ENCODE measurements at regions not wholly inside any gene's neighbourhood (a gene's known extent, or its start where the extent isn't known, plus 50 kb on each side); places are given as distances from the start of the nearest gene placed in this dataset.

DNA sequence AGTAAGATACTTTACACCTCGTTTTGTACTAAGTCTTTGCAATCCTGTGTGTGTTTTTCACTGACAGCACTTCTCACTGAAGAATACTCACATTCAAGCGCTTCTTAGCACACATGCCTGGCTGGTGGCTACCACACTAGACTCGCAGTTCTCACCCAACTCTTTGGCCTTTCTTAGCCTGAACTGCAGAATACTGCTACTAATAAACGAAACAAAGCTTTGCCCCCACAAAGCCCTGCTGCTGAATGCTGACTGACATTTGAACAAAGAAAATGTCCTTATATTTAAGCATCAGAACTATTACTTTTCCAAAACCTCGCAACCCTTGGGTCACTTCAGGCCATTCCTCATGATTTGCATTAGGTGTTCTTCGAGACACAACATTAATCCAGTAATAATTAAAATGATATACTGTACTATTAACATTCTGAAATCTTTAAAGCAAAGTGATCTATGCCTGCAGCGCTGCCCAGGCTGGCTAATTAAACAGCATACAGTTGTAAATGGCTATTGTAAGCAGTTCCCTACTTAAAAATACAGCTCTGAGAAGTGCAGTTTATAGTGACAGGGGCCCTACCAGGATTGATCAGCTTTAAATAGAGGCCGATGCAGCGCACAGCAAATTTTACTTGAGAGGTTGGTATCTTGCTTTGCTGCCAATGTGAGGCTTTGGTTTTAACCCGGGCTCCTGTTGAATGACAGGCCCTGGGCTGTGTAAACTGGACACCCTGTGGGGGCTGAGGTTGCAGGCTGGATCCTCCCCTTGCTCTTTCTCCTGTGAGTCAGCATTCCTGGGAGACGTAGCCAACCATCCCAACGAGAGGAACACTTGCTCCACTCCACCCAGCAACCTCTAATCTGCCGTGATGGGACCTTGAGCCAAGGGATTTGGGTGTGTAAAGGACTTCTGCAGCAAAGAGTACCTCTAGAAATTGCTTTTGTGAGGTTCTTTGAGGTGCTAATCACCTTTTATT lies 899.0 kb downstream of the TFAP2A start:
- Histone ChIP-seq H3K36me3 (replicated peaks in 1 of 2; ENCODE audit: control insufficient read depth in 1 of 2, insufficient read depth in 2 of 2, low read length in 2 of 2) (no peaks in the 10 kb centered on the region), H3K27ac (ENCODE audit: extremely low read length, insufficient read depth, low read length) (no peak overlapping the region), H3K4me3 (replicated peaks in 1 of 3; ENCODE audit: insufficient read depth in 1 of 3, low read depth in 2 of 3, low read length in 3 of 3) (no peak overlapping the region), H4K20me1 (ENCODE audit: insufficient read depth, low read length) (no peaks in the 10 kb centered on the region), H2AFZ (ENCODE audit: low read length) (no peak overlapping the region), H3K4me1 (ENCODE audit: insufficient read depth, low read length) (no peaks in the 10 kb centered on the region), H3K79me2 (ENCODE audit: insufficient read depth, low read length) (no peaks in the 10 kb centered on the region), H3K9me3 (ENCODE audit: low read length) (peaks cover 11% of the 10 kb centered on the region; the same call in 1 of the 2 replicates), H3K4me2 (ENCODE audit: low read depth, low read length) (no peak overlapping the region), H3K27me3 (ENCODE audit: control insufficient read depth in 1 of 2, insufficient read depth in 2 of 2, low read length in 2 of 2) (no peaks in the 10 kb centered on the region), H3K9ac (ENCODE audit: insufficient read depth, low read depth, low read length) (no peak overlapping the region)
- ChIA-PET CTCF (ENCODE audit: low intra/inter-chr PET ratio, low total read pairs) (no interaction called here), POLR2A (no interaction called here)
- in situ Hi-C loops (cut with HindIII; ENCODE audit: extremely low pct_ligation_motif_present, low pct_unique_long_range_greater_than_20kb) (no loop called here), intact Hi-C loops (cut with micrococcal nuclease; ENCODE audit: unreplicated experiment) (no loop called here)
- no peak for FAIRE-seq
- no peak for ATAC-seq
- DNase-seq (ENCODE audit: low spot score): no peak
- WGBS (ENCODE audit: low lambda C conversion rate): 15% methylated on average over 13 of the region's 13 CpGs
- TF ChIP-seq RARG (CRISPR knock-in tag; IDR thresholded peaks at IDR 0.05; ENCODE audit: low read depth) (no peak), ZNF143 (CRISPR knock-in tag; IDR thresholded peaks at IDR 0.05) (no peak), ZNF563 (CRISPR knock-in tag; IDR thresholded peaks at IDR 0.05) (no peak), RFX3 (CRISPR knock-in tag; IDR thresholded peaks at IDR 0.05) (no peak), ZNF451 (CRISPR knock-in tag; IDR thresholded peaks at IDR 0.05) (no peak), PHF20 (CRISPR knock-in tag; IDR thresholded peaks at IDR 0.05) (no peak), ONECUT2 (CRISPR knock-in tag; IDR thresholded peaks at IDR 0.05) (no peak), ATAD3A (CRISPR knock-in tag; IDR thresholded peaks at IDR 0.05) (no peak), ATF7-NPFF (CRISPR knock-in tag; IDR thresholded peaks at IDR 0.05; ENCODE audit: low read depth) (no peak), SMYD3 (CRISPR knock-in tag; IDR thresholded peaks at IDR 0.05) (no peak)
- TF ChIP-seq, protein P1, sequence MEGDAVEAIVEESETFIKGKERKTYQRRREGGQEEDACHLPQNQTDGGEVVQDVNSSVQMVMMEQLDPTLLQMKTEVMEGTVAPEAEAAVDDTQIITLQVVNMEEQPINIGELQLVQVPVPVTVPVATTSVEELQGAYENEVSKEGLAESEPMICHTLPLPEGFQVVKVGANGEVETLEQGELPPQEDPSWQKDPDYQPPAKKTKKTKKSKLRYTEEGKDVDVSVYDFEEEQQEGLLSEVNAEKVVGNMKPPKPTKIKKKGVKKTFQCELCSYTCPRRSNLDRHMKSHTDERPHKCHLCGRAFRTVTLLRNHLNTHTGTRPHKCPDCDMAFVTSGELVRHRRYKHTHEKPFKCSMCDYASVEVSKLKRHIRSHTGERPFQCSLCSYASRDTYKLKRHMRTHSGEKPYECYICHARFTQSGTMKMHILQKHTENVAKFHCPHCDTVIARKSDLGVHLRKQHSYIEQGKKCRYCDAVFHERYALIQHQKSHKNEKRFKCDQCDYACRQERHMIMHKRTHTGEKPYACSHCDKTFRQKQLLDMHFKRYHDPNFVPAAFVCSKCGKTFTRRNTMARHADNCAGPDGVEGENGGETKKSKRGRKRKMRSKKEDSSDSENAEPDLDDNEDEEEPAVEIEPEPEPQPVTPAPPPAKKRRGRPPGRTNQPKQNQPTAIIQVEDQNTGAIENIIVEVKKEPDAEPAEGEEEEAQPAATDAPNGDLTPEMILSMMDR (CRISPR knock-in tag; IDR thresholded peaks at IDR 0.05): no peak
- no TSS peak for BruUV-seq (replicated peaks)

Data from HepG2 (cell line).